ENCODE measurements at regions not wholly inside any gene's neighbourhood (a gene's known extent, or its start where the extent isn't known, plus 50 kb on each side); places are given as distances from the start of the nearest gene placed in this dataset.
"Not testable (repeated sequence)": the region's sequence is repeated elsewhere in the genome, so short reads cannot be mapped to it uniquely, and the experiment has no call there.

DNA sequence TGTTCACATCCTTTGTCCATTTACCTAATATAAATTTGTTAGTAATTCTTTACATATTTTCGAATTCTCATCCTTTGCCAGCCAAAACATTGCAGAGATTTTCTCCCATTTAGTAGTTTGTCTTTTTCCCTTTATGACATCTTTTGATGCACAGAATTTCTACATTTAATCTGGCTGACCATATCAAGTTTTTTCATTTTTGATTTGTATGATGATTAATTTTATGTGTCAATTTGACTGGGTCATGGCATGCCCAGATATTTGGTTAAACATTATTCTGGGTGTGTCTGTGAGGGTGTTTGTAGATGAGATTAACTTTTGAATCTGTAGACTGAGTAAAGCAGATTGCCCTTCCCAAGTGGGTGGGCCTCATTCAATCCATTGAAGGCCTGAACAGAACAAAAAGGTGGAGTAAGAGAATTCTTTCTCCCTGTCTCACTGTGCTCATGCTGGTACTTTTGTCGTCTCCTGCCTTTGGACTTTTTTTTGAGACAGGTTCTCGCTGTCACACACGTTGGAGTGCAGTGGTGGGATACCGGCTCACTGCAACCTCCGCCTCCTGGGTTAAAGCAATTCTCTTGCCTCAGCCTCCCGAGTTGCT lies 72.1 kb upstream of the EPB41L1 start:
- no peak for DNase-seq (ENCODE audit: low read depth in 2 of 2)

DNA sequence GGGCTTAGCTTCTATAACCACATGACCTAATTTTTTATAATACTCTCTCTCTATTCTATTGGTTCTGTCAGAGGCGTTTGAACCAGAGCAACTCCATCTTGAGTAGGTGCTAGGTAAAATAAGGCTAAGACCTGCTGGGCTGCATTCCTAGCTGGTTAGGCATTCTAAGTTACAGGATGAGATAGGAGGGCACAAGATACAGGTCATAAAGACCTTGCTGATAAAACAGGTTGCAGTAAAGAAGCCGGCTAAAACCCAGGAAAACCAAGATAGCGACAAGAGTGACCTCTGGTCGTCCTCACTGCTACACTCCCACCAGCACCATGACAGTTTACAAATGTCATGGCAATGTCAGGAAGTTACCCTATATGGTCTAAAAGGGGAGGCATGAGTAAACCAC lies 71.3 kb upstream of the EPB41L1 start:
- not testable (repeated sequence) for DNase-seq (ENCODE audit: low read depth in 2 of 2)

DNA sequence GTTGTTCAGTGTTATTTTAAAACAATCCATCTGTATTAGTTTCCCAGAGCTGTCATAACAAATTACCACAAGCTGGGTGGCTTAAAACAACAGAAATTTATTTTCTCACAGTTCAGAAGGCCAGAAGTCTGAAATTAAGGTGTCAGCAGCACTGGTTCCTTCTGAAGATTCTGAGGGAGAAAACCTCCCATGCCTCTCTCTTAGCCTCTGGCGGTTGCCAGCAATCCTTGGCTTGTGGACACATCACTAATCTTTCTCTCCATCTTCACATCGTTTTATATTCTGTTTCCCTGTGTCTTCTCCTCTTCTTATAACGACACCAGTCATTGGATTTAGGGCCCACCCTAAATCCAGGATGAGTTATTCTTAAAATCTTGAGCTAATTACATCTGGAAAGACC lies 70.2 kb upstream of the EPB41L1 start:
- DNase-seq (ENCODE audit: low read depth in 2 of 2) = no peak

DNA sequence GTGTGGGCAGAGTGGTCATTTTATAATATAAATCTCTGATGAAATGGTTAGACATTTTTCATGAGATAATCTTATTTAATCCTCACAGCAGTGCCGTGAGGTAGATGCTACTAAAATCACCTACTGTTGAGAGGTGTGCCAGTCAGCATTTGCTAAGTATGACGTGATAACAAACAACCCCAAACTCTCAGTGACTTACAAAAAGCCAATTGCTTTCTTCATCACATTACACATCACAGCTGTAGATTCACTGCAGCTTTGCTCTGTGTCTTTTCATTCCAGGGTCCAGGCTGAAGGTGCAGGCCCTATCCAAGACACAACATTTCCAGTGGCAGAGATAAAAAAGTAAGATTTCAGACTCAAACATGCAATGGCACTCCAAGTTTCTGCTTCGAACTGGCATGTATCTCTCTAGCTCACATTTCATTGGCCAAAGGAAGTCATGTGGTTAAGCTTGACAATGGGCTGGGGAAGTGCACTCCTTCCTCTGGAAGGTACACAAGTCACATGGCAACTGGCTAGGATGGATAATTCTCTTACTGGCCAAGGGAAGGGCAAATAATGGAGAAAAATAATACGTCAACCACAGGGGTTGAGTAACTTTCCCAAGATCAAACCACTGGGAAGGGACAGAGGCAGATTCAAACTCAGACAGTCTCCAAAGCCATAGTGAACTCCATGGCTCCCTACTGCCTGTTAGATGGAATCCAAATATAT lies 69.5 kb upstream of the EPB41L1 start:
- no peak for DNase-seq (ENCODE audit: low read depth in 2 of 2)

DNA sequence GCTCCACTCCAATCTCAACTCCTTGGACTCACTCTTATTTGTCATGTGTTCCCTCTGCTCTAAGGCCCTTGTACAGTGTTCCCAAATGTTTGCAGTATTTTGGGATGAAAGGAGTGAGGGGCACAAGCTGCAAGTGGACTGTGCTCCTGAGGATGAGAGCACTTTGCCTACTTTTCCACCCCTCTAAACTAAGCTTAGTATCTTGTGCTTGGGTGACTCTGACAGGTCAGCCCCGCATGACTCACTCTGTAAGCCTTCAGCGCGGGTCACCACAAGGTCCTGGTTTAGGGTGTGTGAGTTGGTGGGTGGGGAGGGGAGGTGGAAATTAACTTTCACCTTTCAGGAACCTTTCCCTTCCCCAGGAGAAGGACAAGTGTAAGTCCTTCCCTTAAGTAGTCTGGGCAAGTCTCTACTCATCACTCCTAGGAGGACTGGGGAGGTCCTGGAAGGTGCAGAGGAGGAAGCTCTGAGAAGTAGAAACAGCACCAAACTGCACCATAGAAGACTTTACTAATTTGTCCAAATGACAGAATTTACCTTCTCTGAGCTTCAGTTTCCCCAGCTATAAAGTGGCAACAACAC lies 68.8 kb upstream of the EPB41L1 start:
- DNase-seq (ENCODE audit: low read depth in 2 of 2) = no peak

DNA sequence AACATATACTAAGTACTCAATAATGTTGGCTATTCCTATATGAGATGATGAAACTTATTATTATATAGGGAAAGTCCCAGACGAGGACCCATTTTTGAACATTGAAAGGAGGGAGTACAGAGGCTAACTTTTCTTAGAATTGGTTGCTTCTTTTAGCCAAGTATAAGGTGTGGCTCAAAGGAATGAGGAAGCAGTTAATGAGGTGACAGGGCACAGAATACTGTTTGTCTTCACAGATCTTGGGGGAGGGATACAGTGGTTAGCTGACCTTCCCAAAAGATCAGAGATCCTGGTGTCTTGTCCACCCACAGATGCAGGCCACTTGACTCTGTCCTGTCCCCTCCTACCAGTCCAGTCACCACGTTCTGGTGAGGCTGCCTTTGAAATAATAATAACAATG lies 67.8 kb upstream of the EPB41L1 start:
- no peak for DNase-seq (ENCODE audit: low read depth in 2 of 2)

DNA sequence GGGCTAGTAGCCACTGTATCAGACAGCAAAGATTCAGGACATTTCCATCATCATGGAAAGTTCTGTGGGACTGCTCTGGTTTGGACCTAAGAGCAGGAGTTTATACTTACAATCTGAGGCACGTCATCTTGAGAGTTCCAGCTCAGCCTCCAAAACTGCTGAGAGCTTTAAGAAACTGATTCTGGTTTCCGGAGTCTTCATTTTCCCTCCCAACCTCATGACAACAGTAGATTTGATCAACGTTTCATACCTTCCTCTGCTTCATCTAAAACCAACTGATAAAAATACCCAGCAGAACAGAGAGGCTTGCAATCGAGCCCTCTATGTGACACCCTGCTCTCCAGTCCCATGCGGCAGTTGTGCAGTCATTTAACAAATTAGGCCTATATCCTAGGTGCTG lies 64.3 kb upstream of the EPB41L1 start:
- DNase-seq (ENCODE audit: low read depth in 2 of 2) = no peak

DNA sequence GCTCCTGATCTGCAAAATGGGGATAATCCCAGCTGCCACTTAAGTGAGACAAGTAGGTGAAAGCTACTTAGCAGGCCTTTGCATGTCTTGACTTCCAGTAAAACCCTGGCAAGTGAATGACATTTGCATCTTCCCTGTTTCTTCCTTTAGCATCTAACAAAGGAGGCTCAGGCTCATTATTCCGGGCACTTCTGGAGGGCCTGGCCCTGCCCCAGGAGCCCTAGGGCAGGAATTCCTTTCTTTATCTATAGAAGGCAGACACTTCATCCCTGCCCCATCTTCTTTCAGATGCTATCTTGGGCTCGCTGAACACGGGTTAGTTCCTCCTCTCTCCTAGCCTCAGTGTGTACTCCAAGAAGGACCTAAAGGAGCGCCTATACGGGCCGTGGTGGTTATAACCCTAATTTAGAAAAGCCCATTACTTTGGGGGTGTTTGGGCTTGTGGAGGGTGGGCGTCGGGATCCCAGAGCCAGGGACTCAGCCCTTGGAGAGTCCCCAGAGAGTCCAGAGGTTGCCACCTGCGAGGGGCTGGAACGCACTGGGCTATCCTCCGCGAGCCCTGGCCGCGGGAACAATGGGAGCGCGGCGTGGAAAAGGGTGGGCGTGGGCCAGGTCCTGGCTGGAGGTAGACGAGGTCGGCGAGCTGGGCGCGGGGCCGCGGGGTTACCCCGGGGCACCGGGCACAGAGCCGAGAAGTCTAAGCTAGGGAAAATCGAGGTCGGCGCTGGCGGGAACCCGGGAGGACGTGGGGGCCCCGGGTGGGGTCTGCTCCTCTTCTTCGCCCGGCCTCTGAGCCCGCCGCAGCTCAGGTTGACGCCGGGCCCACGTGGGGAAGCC lies 62.8 kb upstream of the EPB41L1 start:
- no peak for DNase-seq (ENCODE audit: low read depth in 2 of 2)

DNA sequence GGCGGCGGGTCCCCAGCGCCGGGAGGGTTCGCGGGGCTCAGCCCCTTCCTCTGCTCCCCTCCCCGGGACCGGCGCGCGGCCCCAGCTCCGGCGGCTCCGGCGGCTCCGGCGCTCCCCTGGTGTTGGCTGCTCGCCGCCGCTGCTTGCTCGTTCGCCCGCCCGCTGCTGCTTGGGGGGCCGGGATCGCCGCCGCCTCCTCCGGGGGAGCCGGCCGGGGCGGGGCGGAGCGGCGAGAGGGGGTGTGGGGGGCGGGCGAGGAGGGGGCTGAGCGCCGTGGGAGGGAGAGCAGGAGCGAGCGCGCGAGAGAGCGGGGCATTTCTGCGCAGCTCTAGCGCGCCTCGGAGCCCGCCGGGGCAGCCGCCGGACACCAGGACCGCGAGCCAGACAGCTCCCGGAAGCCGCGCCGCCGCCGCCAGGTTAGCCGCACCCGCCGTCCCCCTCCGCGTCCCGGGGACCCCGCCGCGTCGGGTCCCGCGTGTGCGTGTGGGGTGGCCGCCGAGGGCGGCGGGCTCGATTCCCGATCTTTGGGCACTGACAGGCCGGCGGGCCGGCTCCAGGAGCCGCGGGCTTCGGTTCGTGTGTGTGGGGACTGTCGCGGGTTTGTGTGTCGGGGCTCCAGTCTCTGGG lies 62.0 kb upstream of the EPB41L1 start:
- peak in 1 of 2 donors; percentile 19 for DNase-seq (ENCODE audit: low read depth in 2 of 2)

DNA sequence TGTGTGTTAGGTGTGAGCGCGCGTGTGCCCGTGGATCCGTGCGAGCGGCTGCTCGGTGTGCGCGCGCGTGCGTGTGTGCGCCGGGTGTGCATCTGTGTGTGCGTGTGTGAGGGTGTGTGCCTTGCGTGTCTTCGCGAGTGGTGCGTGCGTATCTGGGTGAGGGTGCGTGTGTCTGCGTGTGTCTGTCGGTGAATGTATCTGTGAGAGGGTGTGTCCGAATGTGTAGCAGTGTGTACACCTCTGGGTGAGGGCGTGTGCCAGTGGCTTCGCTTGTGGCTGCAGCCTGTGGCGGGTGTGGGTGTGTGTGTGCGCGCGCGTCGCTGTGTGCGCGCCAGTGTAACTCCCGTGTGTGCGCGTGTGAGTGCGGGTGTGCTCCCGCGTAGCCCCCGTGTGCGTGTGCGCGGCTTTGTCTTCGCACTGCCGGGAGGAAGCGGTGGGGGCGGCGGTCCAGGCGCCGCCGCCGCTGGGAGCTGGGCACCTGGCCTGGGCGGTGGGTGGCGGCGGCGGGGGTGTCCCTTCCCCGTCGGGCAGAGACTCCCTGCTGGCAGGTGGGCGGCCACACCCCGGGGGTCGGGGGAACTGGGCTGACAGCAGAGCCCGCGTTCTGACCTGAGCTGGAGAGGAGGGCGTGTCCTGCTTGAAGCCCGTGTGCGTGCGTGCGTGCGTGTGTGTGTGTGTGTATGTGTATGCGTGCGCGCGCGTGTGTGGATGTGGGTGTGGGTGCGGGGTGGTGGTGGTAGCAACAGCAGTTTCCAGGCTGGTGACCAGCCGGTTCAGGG lies 61.3 kb upstream of the EPB41L1 start:
- DNase-seq (ENCODE audit: low read depth in 2 of 2) = peak; percentile 7 to 18

DNA sequence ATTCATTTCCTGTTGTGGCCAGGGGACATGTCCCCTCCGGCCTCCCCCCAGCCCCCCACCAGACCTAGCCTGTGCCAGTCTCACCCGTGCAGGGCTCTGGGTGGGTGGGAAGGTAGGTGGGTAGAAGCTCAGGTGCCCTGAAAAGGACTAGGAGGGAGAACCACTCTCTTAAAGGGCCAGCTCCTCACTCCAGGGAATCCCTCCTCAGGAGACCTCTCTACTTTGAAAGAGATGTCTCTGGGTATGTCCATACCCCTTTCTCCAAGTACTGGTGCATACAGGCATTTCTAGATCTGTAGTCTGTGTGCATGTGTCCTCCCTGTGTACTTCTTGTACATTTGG lies 60.8 kb upstream of the EPB41L1 start:
- no peak for DNase-seq (ENCODE audit: low read depth in 2 of 2)

DNA sequence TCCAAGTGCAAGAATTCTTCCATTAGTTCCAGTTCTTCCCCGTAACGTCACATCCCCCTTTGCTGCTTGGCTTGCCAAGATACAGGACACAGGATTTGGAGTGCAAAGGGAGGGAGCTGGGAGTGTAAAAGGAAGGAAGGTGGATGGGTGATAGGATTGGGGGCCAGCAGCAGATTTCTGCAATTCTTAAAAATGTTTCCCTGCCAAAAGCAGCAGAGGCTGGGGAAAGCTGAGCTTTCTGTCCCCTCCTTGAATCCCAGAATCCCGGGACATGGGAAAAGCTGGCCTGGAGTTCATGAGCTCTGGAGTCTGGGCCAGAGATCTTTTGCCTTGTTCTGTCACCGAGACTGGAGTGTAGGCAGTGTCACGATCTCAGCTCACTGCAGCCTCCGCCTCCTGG lies 60.0 kb upstream of the EPB41L1 start:
- no peak for DNase-seq (ENCODE audit: low read depth in 2 of 2)

DNA sequence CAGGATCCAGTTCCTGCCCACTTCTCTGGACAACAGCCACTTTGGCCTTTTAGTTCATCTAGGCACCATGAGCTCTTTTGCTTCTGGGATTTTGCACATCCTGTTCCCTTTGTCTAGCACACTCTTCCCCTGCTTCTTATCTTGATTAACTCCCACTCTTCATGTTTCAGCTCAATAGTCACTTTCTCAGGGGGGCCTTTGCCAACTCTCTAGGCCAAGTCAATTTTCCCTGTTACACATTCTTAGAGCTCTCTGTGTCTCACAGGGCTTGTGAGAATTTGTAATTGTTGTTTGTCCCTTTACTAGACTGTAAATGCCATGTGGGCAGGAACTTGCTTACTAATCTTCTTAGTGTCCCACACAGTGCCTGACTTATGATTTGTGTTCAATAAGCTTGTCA lies 58.1 kb upstream of the EPB41L1 start:
- no peak for DNase-seq (ENCODE audit: low read depth in 2 of 2)

DNA sequence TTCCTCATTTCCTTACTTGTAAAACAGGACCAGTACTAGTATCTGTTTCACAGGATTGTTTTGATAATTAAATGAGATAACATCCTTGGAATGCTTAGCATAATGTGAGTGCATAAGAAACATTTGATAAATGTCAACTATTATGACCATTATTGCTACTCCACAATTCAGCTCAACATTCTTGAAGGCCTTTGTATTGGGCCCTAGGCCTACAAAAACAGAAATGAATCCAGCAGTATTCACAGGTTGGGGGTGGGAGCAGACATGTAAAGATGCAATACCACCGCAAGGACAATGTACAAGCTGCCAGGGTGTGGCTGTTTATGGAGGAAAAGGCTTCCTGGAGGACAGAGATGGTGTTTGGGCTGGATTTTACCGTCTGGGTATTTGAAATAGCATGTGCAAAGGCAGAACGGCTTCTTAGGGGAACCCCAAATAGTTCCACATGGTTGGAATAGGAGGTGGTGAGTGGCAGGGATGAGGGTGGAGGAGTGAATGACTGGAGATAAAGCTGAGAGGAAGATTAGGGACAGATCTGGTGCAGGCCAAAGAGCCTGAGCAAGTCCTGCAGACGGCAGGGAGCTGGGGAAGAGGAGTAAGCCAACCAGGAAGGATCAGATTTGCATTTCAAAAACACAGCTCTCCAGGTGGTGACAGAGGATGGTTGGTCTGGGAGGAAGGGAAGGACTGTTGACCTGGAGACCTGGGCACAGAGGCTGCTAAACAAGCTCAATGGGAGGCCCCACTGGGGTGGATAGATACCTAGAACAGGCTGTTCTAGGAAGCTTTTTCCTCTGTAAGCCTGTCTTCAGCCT lies 57.0 kb upstream of the EPB41L1 start:
- no peak for DNase-seq (ENCODE audit: low read depth in 2 of 2)

DNA sequence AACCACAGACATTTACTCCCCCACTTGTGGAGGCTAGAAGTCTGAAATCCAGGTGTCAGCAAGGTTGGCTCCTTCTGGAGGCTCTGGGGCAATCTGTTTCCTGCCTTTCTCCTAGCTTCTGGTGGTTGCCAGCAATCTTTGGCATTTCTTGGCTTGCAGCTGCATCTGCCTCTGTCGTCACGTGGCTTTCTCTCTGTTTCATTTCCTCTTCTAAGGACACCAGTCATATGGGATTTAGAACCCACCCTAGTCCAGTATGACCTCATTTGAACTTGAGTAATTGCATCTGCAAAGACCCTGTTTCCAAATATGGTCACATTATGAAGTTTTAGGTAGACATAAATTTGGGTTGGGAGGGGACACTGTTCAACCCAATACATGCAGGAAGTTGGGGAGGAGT lies 56.2 kb upstream of the EPB41L1 start:
- DNase-seq (ENCODE audit: low read depth in 2 of 2) = no peak

DNA sequence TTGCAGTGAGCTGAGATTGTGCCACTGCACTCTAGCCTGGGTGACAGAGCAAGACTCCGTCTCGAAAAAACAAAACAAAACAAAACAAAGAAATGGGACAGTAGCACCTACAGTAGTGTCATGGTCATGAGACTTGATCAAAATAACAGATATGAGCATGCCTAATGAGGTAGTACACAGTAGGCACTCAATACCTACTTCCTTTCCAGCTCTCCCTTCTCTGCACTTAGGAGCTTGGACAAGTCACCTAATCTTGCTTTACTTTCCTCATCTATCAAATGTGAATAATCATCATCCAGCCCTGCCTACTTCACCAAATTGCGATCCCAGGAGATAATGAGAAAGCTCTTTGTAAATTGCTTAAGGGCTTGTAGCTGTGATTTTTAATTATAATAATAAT lies 55.4 kb upstream of the EPB41L1 start:
- DNase-seq (ENCODE audit: low read depth in 2 of 2) = no peak

DNA sequence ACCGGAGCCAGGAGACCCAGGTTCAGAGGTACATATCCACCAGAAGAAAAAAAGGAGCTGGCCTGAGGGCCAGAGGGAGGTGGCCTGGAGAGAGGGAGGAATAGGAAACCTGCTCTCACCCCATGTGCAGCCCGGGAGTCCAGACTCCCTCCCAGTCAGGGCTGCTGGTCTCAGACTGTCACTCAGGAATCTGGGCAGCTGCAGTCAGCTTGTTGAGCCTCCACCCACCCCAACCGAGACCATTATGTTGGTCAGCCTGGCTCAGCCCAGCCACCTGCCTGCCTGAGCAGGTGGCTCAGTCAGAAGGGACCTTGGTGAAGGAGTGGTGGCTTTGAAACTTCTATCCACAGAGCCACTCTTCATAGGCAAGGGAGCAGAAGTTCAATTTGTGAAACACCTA lies 53.3 kb upstream of the EPB41L1 start:
- no peak for DNase-seq (ENCODE audit: low read depth in 2 of 2)

DNA sequence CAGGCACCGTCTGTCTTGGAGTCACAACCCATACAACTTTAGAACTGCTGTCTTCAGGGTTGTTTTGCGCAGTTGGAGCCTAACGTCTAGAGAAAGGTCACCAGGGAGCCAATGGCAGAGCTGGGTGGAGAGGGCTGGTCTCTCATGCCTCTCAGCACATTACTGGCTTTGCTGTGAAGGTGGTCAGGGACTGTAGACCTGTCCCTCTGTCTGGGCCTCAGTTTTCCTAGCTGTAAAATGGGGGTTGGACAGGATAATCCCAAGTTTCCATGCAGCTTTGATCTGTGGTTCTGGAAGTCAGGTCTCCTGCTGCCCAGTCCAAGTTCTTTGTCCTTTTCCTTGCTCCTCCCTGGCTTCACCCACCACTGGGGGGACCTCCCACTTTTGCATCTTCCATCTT lies 52.2 kb upstream of the EPB41L1 start:
- DNase-seq (ENCODE audit: low read depth in 2 of 2) = no peak

DNA sequence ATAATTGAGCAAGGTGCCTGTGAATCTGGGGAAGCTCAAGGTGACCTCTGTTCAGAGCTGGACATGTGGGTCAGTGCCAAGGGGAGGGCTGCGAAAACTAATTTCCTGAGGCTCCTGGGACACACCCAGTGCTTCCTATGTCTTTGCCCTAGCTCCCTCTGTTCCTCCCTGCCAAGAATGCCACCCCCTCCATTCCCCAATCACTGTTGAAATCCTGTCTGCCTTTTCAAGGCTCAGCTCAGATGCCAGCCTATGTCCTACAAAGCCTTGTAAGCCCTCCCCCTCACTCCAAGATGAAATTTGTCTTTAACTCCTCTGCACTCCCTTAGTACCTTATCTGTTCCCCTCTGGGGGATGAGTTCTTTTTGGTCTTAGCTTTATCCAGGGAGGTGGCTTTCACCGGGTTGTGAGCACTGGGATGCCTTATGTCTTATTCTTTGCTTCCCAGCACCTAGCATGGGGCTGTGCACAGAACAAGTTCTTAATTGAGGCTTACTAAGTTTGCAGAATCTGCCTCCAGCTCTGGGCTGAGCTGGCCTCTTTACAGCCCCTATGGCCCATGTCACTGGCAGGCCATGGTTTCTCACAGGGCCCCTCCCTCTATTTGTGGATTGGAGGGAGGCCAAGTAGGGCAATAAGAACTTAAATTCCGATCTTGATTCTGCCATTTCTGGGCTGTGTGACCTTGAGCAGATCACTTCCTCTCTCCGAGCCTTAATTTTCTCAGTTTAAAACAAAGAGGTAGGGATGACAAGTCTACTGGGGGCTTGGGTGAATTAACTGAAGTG lies 51.5 kb upstream of the EPB41L1 start:
- no peak for DNase-seq (ENCODE audit: low read depth in 2 of 2)

DNA sequence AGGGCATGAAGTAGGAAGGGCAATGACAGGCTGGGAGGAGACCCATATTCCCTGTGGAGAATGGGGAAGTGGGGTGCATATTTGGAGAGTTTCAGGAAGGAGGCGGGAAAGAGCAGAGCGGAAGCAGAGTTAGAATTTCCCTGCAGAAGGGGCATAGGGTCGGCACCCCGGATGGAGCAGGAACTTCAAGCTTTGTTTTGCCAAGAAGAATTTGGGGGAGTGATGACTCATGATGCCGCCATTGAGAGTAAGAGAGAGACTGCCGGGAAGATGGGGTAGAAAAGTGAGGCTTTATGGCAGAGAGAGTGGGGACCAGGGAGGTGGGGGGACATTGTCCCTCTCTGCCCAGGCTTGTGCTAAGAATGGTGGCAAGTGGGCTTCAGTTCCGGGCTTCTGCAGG lies 50.3 kb upstream of the EPB41L1 start:
- DNase-seq (ENCODE audit: low read depth in 2 of 2) = no peak
